ENCODE measurements at regions not wholly inside any gene's neighbourhood (a gene's known extent, or its start where the extent isn't known, plus 50 kb on each side); places are given as distances from the start of the nearest gene placed in this dataset.

GRCh38 chr3:66933233-66933632 is 64.9 kb upstream of the KBTBD8 start:
- FAIRE-seq, result no peak
- BruUV-seq (replicated peaks), result no TSS peak

GRCh38 chr3:66934041-66934440 is 64.1 kb upstream of the KBTBD8 start:
- intact Hi-C loops (cut with micrococcal nuclease), result no loop called here
- H4K20me1 ChIP-seq (replicated peaks; ENCODE audit: control insufficient read depth, extremely low read depth, insufficient read depth, low read length), result no peaks in the 10 kb centered on the region
- no peak overlapping the region for H2AFZ ChIP-seq (ENCODE audit: low read depth, low read length)
- H3K9me3 ChIP-seq (replicated peaks; ENCODE audit: control insufficient read depth, insufficient read depth, low read length), result no peaks in the 10 kb centered on the region
- H3K4me1 ChIP-seq (ENCODE audit: control insufficient read depth, extremely low read depth, insufficient read depth, low read length), result no peaks in the 10 kb centered on the region
- dilution Hi-C loops (cut with MboI; ENCODE audit: extremely low pct_ligation_motif_present, low sequenced_read_pairs), result no loop called here
- TF ChIP-seq MAX (IDR thresholded peaks at IDR 0.05; ENCODE audit: insufficient read depth, insufficient read length) (no peak), FOS (IDR thresholded peaks at IDR 0.05; ENCODE audit: borderline replicate concordance, insufficient read depth, low read length) (no peak), CTCF (IDR thresholded peaks at IDR 0.05; ENCODE audit: extremely low read depth in 1 of 2, insufficient read depth in 1 of 2, low read depth in 1 of 2, low read length in 2 of 2) (no peak), POLR2A (IDR thresholded peaks at IDR 0.05; ENCODE audit: low read depth, low read length) (no peak), GATA2 (IDR thresholded peaks at IDR 0.05; ENCODE audit: insufficient read depth, insufficient read length, low read depth, low read length) (no peak), POLR2AphosphoS5 (IDR thresholded peaks at IDR 0.05; ENCODE audit: insufficient read depth, low read depth, low read length) (no peak), EZH2 (IDR thresholded peaks at IDR 0.05; ENCODE audit: borderline replicate concordance, low read depth, low read length, severe bottlenecking) (no peak), JUN (IDR thresholded peaks at IDR 0.05; ENCODE audit: borderline replicate concordance, insufficient read depth, insufficient read length, low read depth) (no peak), MYC (IDR thresholded peaks at IDR 0.05; ENCODE audit: low read depth, low read length) (no peak)
- H3K27ac ChIP-seq (ENCODE audit: insufficient read depth, low read depth, low read length), result no peak overlapping the region
- no peak overlapping the region for H3K4me3 ChIP-seq (replicated peaks in 1 of 3; ENCODE audit: insufficient read depth in 1 of 3, low read depth in 1 of 3, low read length in 3 of 3)
- no peak for FAIRE-seq
- BruUV-seq (replicated peaks), result no TSS peak
- peaks cover 0 to 3% of the 10 kb centered on the region in 2 experiments for H3K27me3 ChIP-seq (ENCODE audit: control insufficient read depth in 2 of 2, insufficient read depth in 2 of 2, low read length in 2 of 2)
- no peak overlapping the region for H3K9ac ChIP-seq (replicated peaks; ENCODE audit: extremely low read depth, insufficient read depth, low read length)
- H3K79me2 ChIP-seq (ENCODE audit: control insufficient read depth, insufficient read depth, low read length), result no peaks in the 10 kb centered on the region
- H3K36me3 ChIP-seq (ENCODE audit: control insufficient read depth in 2 of 2, extremely low read depth in 1 of 2, insufficient read depth in 2 of 2, low read length in 2 of 2), result no peaks in the 10 kb centered on the region
- H3K4me2 ChIP-seq (ENCODE audit: insufficient read depth, low read length), result no peak overlapping the region
- H3K9me1 ChIP-seq (replicated peaks; ENCODE audit: control insufficient read depth, extremely low read depth, insufficient read depth, low read length), result no peaks in the 10 kb centered on the region
- POLR2A ChIA-PET, result no interaction called here
- DNase-seq (ENCODE audit: low read depth, low spot score), result no peak
- CTCF ChIA-PET, result interaction anchor here (1.0 to 1.8 kb wide), 3 partner anchors 176 to 1943 kb away, joined by 3 to 5 read pairs (median 3); no protein-coding TSS in a partner anchor

More at GRCh38 chr3:66933233-66933632, 64.9 kb upstream of the KBTBD8 start:
- H3K27ac ChIP-seq (ENCODE audit: insufficient read depth, low read depth, low read length), result no peak overlapping the region
- H3K27me3 ChIP-seq (ENCODE audit: control insufficient read depth in 2 of 2, insufficient read depth in 2 of 2, low read length in 2 of 2), result peaks cover 0 to 3% of the 10 kb centered on the region in 2 experiments
- dilution Hi-C loops (cut with MboI; ENCODE audit: extremely low pct_ligation_motif_present, low sequenced_read_pairs) (no loop called here), intact Hi-C loops (cut with micrococcal nuclease) (no loop called here)
- no peaks in the 10 kb centered on the region for H3K9me1 ChIP-seq (replicated peaks; ENCODE audit: control insufficient read depth, extremely low read depth, insufficient read depth, low read length)
- no peak overlapping the region for H3K4me2 ChIP-seq (ENCODE audit: insufficient read depth, low read length)
- no peak overlapping the region for H2AFZ ChIP-seq (ENCODE audit: low read depth, low read length)
- no peaks in the 10 kb centered on the region for H3K9me3 ChIP-seq (replicated peaks; ENCODE audit: control insufficient read depth, insufficient read depth, low read length)
- no peak for DNase-seq (ENCODE audit: low read depth, low spot score)
- no peaks in the 10 kb centered on the region for H3K79me2 ChIP-seq (ENCODE audit: control insufficient read depth, insufficient read depth, low read length)
- no peak overlapping the region for H3K9ac ChIP-seq (replicated peaks; ENCODE audit: extremely low read depth, insufficient read depth, low read length)
- ChIA-PET CTCF (interaction anchor here (1.8 kb wide), 1 partner anchor 176 kb away, joined by 5 read pairs; no protein-coding TSS in a partner anchor), POLR2A (no interaction called here)
- H4K20me1 ChIP-seq (replicated peaks; ENCODE audit: control insufficient read depth, extremely low read depth, insufficient read depth, low read length), result no peaks in the 10 kb centered on the region
- no peaks in the 10 kb centered on the region for H3K36me3 ChIP-seq (ENCODE audit: control insufficient read depth in 2 of 2, extremely low read depth in 1 of 2, insufficient read depth in 2 of 2, low read length in 2 of 2)
- H3K4me1 ChIP-seq (ENCODE audit: control insufficient read depth, extremely low read depth, insufficient read depth, low read length), result no peaks in the 10 kb centered on the region
- no peak overlapping the region for H3K4me3 ChIP-seq (replicated peaks in 1 of 3; ENCODE audit: insufficient read depth in 1 of 3, low read depth in 1 of 3, low read length in 3 of 3)
- no peak for TF ChIP-seq JUN (IDR thresholded peaks at IDR 0.05; ENCODE audit: borderline replicate concordance, insufficient read depth, insufficient read length, low read depth)
- no peak for TF ChIP-seq EZH2 (IDR thresholded peaks at IDR 0.05; ENCODE audit: borderline replicate concordance, low read depth, low read length, severe bottlenecking)
- no peak for TF ChIP-seq POLR2AphosphoS5 (IDR thresholded peaks at IDR 0.05; ENCODE audit: insufficient read depth, low read depth, low read length)

Measured in endothelial cell of umbilical vein (primary cell).